ENCODE measurements at regions not wholly inside any gene's neighbourhood (a gene's known extent, or its start where the extent isn't known, plus 50 kb on each side); places are given as distances from the start of the nearest gene placed in this dataset.

- in situ Hi-C loops (cut with HindIII; ENCODE audit: low pct_unique_long_range_greater_than_20kb, low sequenced_read_pairs) = no loop called here
- no peak for DNase-seq (ENCODE audit: low read depth, low spot score)
Measured at GRCh38 chr5:167777746-167778145, 513.7 kb upstream of the WWC1 start.

- DNase-seq (ENCODE audit: low read depth, low spot score) = no peak
- in situ Hi-C loops (cut with HindIII; ENCODE audit: low pct_unique_long_range_greater_than_20kb, low sequenced_read_pairs) = no loop called here
Measured at GRCh38 chr5:167778228-167778627, 513.2 kb upstream of the WWC1 start.

GRCh38 chr5:167779644-167780043, 511.8 kb upstream of the WWC1 start:
- in situ Hi-C loops (cut with HindIII; ENCODE audit: low pct_unique_long_range_greater_than_20kb, low sequenced_read_pairs) = no loop called here
- DNase-seq (ENCODE audit: low read depth, low spot score) = no peak

GRCh38 chr5:167780177-167780576, 511.3 kb upstream of the WWC1 start:
- no peak for DNase-seq (ENCODE audit: low read depth, low spot score)
- in situ Hi-C loops (cut with HindIII; ENCODE audit: low pct_unique_long_range_greater_than_20kb, low sequenced_read_pairs) = no loop called here

- in situ Hi-C loops (cut with HindIII; ENCODE audit: low pct_unique_long_range_greater_than_20kb, low sequenced_read_pairs) = no loop called here
- no peak for DNase-seq (ENCODE audit: low read depth, low spot score)
Measured at GRCh38 chr5:167783145-167783817, 508.2 kb upstream of the WWC1 start.

GRCh38 chr5:167785106-167785505, 506.3 kb upstream of the WWC1 start:
- in situ Hi-C loops (cut with HindIII; ENCODE audit: low pct_unique_long_range_greater_than_20kb, low sequenced_read_pairs) = no loop called here
- DNase-seq (ENCODE audit: low read depth, low spot score) = no peak

GRCh38 chr5:167785901-167786300, 505.5 kb upstream of the WWC1 start:
- no peak for DNase-seq (ENCODE audit: low read depth, low spot score)
- in situ Hi-C loops (cut with HindIII; ENCODE audit: low pct_unique_long_range_greater_than_20kb, low sequenced_read_pairs) = no loop called here

- in situ Hi-C loops (cut with HindIII; ENCODE audit: low pct_unique_long_range_greater_than_20kb, low sequenced_read_pairs) = no loop called here
- DNase-seq (ENCODE audit: low read depth, low spot score) = no peak
Measured at GRCh38 chr5:167786871-167787578, 504.4 kb upstream of the WWC1 start.

GRCh38 chr5:167790045-167790444, 501.4 kb upstream of the WWC1 start:
- DNase-seq (ENCODE audit: low read depth, low spot score) = no peak
- in situ Hi-C loops (cut with HindIII; ENCODE audit: low pct_unique_long_range_greater_than_20kb, low sequenced_read_pairs) = no loop called here

GRCh38 chr5:167790462-167791260, 500.8 kb upstream of the WWC1 start:
- in situ Hi-C loops (cut with HindIII; ENCODE audit: low pct_unique_long_range_greater_than_20kb, low sequenced_read_pairs) = no loop called here
- DNase-seq (ENCODE audit: low read depth, low spot score) = no peak

GRCh38 chr5:167792514-167792913, 498.9 kb upstream of the WWC1 start:
- DNase-seq (ENCODE audit: low read depth, low spot score) = no peak
- in situ Hi-C loops (cut with HindIII; ENCODE audit: low pct_unique_long_range_greater_than_20kb, low sequenced_read_pairs) = no loop called here

GRCh38 chr5:167793700-167794099, 497.7 kb upstream of the WWC1 start:
- in situ Hi-C loops (cut with HindIII; ENCODE audit: low pct_unique_long_range_greater_than_20kb, low sequenced_read_pairs) = no loop called here
- no peak for DNase-seq (ENCODE audit: low read depth, low spot score)

- DNase-seq (ENCODE audit: low read depth, low spot score) = no peak
- in situ Hi-C loops (cut with HindIII; ENCODE audit: low pct_unique_long_range_greater_than_20kb, low sequenced_read_pairs) = no loop called here
Measured at GRCh38 chr5:167794121-167794520, 497.3 kb upstream of the WWC1 start.

- no peak for DNase-seq (ENCODE audit: low read depth, low spot score)
- in situ Hi-C loops (cut with HindIII; ENCODE audit: low pct_unique_long_range_greater_than_20kb, low sequenced_read_pairs) = no loop called here
Measured at GRCh38 chr5:167796672-167797071, 494.8 kb upstream of the WWC1 start.

GRCh38 chr5:167797933-167798332, 493.5 kb upstream of the WWC1 start:
- in situ Hi-C loops (cut with HindIII; ENCODE audit: low pct_unique_long_range_greater_than_20kb, low sequenced_read_pairs) = no loop called here
- DNase-seq (ENCODE audit: low read depth, low spot score) = no peak

- in situ Hi-C loops (cut with HindIII; ENCODE audit: low pct_unique_long_range_greater_than_20kb, low sequenced_read_pairs) = no loop called here
- DNase-seq (ENCODE audit: low read depth, low spot score) = no peak
Measured at GRCh38 chr5:167798448-167798847, 493.0 kb upstream of the WWC1 start.

- DNase-seq (ENCODE audit: low read depth, low spot score) = no peak
- in situ Hi-C loops (cut with HindIII; ENCODE audit: low pct_unique_long_range_greater_than_20kb, low sequenced_read_pairs) = no loop called here
Measured at GRCh38 chr5:167800427-167800826, 491.0 kb upstream of the WWC1 start.

GRCh38 chr5:167801999-167802398, 489.4 kb upstream of the WWC1 start:
- in situ Hi-C loops (cut with HindIII; ENCODE audit: low pct_unique_long_range_greater_than_20kb, low sequenced_read_pairs) = no loop called here
- no peak for DNase-seq (ENCODE audit: low read depth, low spot score)

Data from SK-MEL-5 (cell line).